ENCODE measurements at regions not wholly inside any gene's neighbourhood (a gene's known extent, or its start where the extent isn't known, plus 50 kb on each side); places are given as distances from the start of the nearest gene placed in this dataset.

- no peak for TF ChIP-seq ISL1 (CRISPR knock-in tag; IDR thresholded peaks at IDR 0.05)
- TF ChIP-seq PATZ1 (CRISPR knock-in tag; IDR thresholded peaks at IDR 0.05; ENCODE audit: borderline replicate concordance): no peak
- TF ChIP-seq CSRNP3 (CRISPR knock-in tag; IDR thresholded peaks at IDR 0.05): no peak
- TF ChIP-seq ARNTL (CRISPR knock-in tag; IDR thresholded peaks at IDR 0.05; ENCODE audit: borderline replicate concordance, low read depth): no peak
- TF ChIP-seq TOX (CRISPR knock-in tag; IDR thresholded peaks at IDR 0.05; ENCODE audit: borderline replicate concordance): no peak
- TF ChIP-seq RARB (CRISPR knock-in tag; IDR thresholded peaks at IDR 0.05): no peak
- no peak for TF ChIP-seq OSR1 (CRISPR knock-in tag; IDR thresholded peaks at IDR 0.05)
- TF ChIP-seq ZFP3 (CRISPR knock-in tag; IDR thresholded peaks at IDR 0.05): no peak
- no peak for TF ChIP-seq CREB5 (CRISPR knock-in tag; IDR thresholded peaks at IDR 0.05; ENCODE audit: low read depth)
- TF ChIP-seq ZC3H10 (CRISPR knock-in tag; IDR thresholded peaks at IDR 0.05): no peak
These were observed 164.4 kb upstream of the ZNF267 start for GRCh38 chr16:31709181-31709580.

Measured in SK-N-SH treated with all-trans-retinoic acid at 6 μM for 48 hours (cell line).